Hematopoietic multipotent progenitor cell treated with erythropoietin and hydrocortisone succinate and interleukin-3 and kit ligand, for 8 days (in vitro differentiated cells): ENCODE measurements at regions not wholly inside any gene's neighbourhood (a gene's known extent, or its start where the extent isn't known, plus 50 kb on each side); places are given as distances from the start of the nearest gene placed in this dataset.
"Not testable (repeated sequence)": the region's sequence is repeated elsewhere in the genome, so short reads cannot be mapped to it uniquely, and the experiment has no call there.

Experiments
- DNase-seq: peaks from one replicate; pipeline ENCODE4 v3.0.0-alpha.2; 2015

- no peak for DNase-seq
Observed at GRCh38 chr15:67920524-67921240, 80.8 kb upstream of the RNU6-1 start.

- peak; percentile 61 for DNase-seq
Observed at GRCh38 chr15:67922106-67922675, 82.3 kb upstream of the RNU6-1 start.

GRCh38 chr15:67922971-67923945 lies 83.4 kb upstream of the RNU6-1 start:
- DNase-seq: no peak

GRCh38 chr15:67924359-67924974 lies 84.6 kb upstream of the RNU6-1 start:
- DNase-seq: no peak

- DNase-seq: peak; percentile 6
Observed at GRCh38 chr15:67925182-67925581, 85.3 kb upstream of the RNU6-1 start.

GRCh38 chr15:67927501-67928168 lies 87.8 kb upstream of the RNU6-1 start:
- no peak for DNase-seq

GRCh38 chr15:67928666-67929065 lies 88.8 kb upstream of the RNU6-1 start:
- DNase-seq: no peak

GRCh38 chr15:67930720-67931119 lies 90.9 kb upstream of the RNU6-1 start:
- no peak for DNase-seq

- no peak for DNase-seq
Observed at GRCh38 chr15:67931861-67932260, 92.0 kb upstream of the RNU6-1 start.

GRCh38 chr15:67934126-67934525 lies 94.3 kb upstream of the RNU6-1 start:
- not testable (repeated sequence) for DNase-seq

GRCh38 chr15:67935244-67935643 lies 95.4 kb upstream of the RNU6-1 start:
- DNase-seq: no peak

- no peak for DNase-seq
Observed at GRCh38 chr15:67936258-67936657, 96.4 kb upstream of the RNU6-1 start.

GRCh38 chr15:67937153-67937761 lies 97.4 kb upstream of the RNU6-1 start:
- DNase-seq: no peak

- DNase-seq: not testable (repeated sequence)
Observed at GRCh38 chr15:67939179-67939578, 99.3 kb upstream of the RNU6-1 start.

GRCh38 chr15:67939588-67940323 lies 99.9 kb upstream of the RNU6-1 start:
- DNase-seq: not testable (repeated sequence)

- DNase-seq: no peak
Observed at GRCh38 chr15:67940324-67940719, 100.5 kb upstream of the RNU6-1 start.

- no peak for DNase-seq
Observed at GRCh38 chr15:67941648-67942310, 101.9 kb upstream of the RNU6-1 start.

- no peak for DNase-seq
Observed at GRCh38 chr15:67943475-67943874, 103.6 kb upstream of the RNU6-1 start.

- no peak for DNase-seq
Observed at GRCh38 chr15:67944010-67944641, 104.3 kb upstream of the RNU6-1 start.

- no peak for DNase-seq
Observed at GRCh38 chr15:67945131-67945530, 105.3 kb upstream of the RNU6-1 start.
